ENCODE measurements at regions not wholly inside any gene's neighbourhood (a gene's known extent, or its start where the extent isn't known, plus 50 kb on each side); places are given as distances from the start of the nearest gene placed in this dataset.

- no peak overlapping the region for H3K23ac ChIP-seq (ENCODE audit: insufficient read length, low read depth, low read length)
- H4K91ac ChIP-seq (ENCODE audit: insufficient read length, low read depth, low read length), result no peak overlapping the region
- H2BK120ac ChIP-seq (ENCODE audit: low read depth, low read length, poor library complexity, severe bottlenecking), result no peak overlapping the region
- no CpG with 5 or more reads among the region's 14 CpGs for WGBS (ENCODE audit: extremely low coverage, insufficient read length, low lambda C conversion rate)
- Mint-ChIP-seq H3K9me3 (no peaks in the 10 kb centered on the region; a peak in 1 of 5 replicates), H3K36me3 (ENCODE audit: insufficient read depth in 1 of 3, low read depth in 3 of 3) (no peaks in the 10 kb centered on the region), H3K4me1 (peaks cover 47 to 50% of the 10 kb centered on the region in 2 experiments), H3K4me3 (no peak overlapping the region), H3K27ac (peak overlapping the region in 1 of 3 experiments; percentile 64; a peak in 1 of 7 replicates), H3K27me3 (ENCODE audit: low read depth) (peaks cover 10% of the 10 kb centered on the region)
- no peak overlapping the region for H4K8ac ChIP-seq (replicated peaks; ENCODE audit: insufficient read length, low read depth, low read length)
- H2AK5ac ChIP-seq (ENCODE audit: insufficient read length, low read length), result no peak overlapping the region
- H3K18ac ChIP-seq (ENCODE audit: insufficient read length, low read depth, low read length), result no peak overlapping the region
- H3K4me2 ChIP-seq (ENCODE audit: insufficient read depth, insufficient read length, low read length), result no peak overlapping the region
- no peak overlapping the region for H2BK15ac ChIP-seq (ENCODE audit: low read depth, low read length)
- H2BK20ac ChIP-seq (ENCODE audit: low read depth, low read length, poor library complexity, severe bottlenecking), result no peak overlapping the region
- no peaks in the 10 kb centered on the region for H3K79me1 ChIP-seq (ENCODE audit: insufficient read depth, low read depth, low read length, poor library complexity, severe bottlenecking)
- no peaks in the 10 kb centered on the region for H4K20me1 ChIP-seq (ENCODE audit: control insufficient read depth, insufficient read depth, insufficient read length)
- no peak overlapping the region for H2BK5ac ChIP-seq (ENCODE audit: insufficient read length, low read length)
- 0 out of 2 replicates have a peak, but pooled peaks cover 3% of the 10 kb centered on the region for H3K27me3 ChIP-seq (ENCODE audit: insufficient read depth, low read length)
- no peak overlapping the region for H3T11ph ChIP-seq (ENCODE audit: low read length)
- no peaks in the 10 kb centered on the region for H3K79me2 ChIP-seq (ENCODE audit: insufficient read depth, low read length)
- peak overlapping the region; percentile 52 for H3K14ac ChIP-seq (ENCODE audit: insufficient read depth, low read length)
- no peak overlapping the region for H3K9ac ChIP-seq (ENCODE audit: extremely low read depth, insufficient read length, low read length)
- H2BK12ac ChIP-seq (ENCODE audit: insufficient read length, low read depth, low read length), result peak overlapping the region; percentile 7
- DNase-seq, result peak; percentile 82
- H4K5ac ChIP-seq (ENCODE audit: insufficient read length, low read depth, low read length), result no peak overlapping the region
- no peaks in the 10 kb centered on the region for H3K9me3 ChIP-seq (ENCODE audit: control insufficient read depth, low read depth, low read length)
- no peak overlapping the region for H3K4ac ChIP-seq (ENCODE audit: low read depth, low read length)
- no peak overlapping the region for H2AFZ ChIP-seq (ENCODE audit: low read length)
- no peak overlapping the region for H3K27ac ChIP-seq (ENCODE audit: insufficient read length, low read depth, low read length)
- H3K23me2 ChIP-seq (ENCODE audit: insufficient read length, low read depth, low read length, poor library complexity, severe bottlenecking), result no peaks in the 10 kb centered on the region
- TF ChIP-seq CTCF (conservative IDR thresholded peaks at IDR 0.05), result no peak
- H3K56ac ChIP-seq (ENCODE audit: insufficient read length, low read depth, low read length), result no peak overlapping the region
- peaks cover 13% of the 10 kb centered on the region; the same call in 1 of the 2 replicates for H3K4me1 ChIP-seq (ENCODE audit: insufficient read depth, low read length)
Observed at GRCh38 chr1:38244218-38244845, 197.7 kb upstream of the POU3F1 start.

All from H9 (cell line).